ENCODE measurements at regions not wholly inside any gene's neighbourhood (a gene's known extent, or its start where the extent isn't known, plus 50 kb on each side); places are given as distances from the start of the nearest gene placed in this dataset.

GRCh38 chr18:8458546-8459215, 150.6 kb upstream of the RAB12 start:
- no peak overlapping the region for H3K4me3 ChIP-seq (ENCODE audit: low read depth, low read length)
- DNase-seq (ENCODE audit: low read depth): no peak
- TF ChIP-seq POLR2A (IDR thresholded peaks at IDR 0.05; ENCODE audit: extremely low read depth, insufficient read length) (no peak), CTCF (IDR thresholded peaks at IDR 0.05; ENCODE audit: low read depth, low read length) (no peak)

DNA sequence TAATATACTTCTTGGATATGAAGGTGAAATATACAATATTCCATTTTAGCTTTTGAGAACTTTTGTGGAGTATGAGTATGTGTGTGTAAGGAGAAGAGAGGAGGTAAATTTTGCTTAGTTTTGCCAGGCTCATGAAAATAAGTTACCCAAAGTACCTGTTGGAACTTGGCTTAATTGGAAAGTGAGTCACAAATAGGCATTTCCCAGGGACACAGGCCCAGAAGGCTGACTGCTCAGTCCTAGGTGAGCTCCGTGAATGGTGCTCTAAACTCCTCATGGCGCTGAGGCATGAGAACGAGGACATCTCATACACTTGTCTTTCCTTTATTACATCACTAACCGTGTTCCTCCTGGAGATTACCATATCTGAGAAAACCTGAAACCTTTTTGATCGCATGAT, 148.5 kb upstream of the RAB12 start:
- no peak overlapping the region for H3K4me3 ChIP-seq (ENCODE audit: low read depth, low read length)
- TF ChIP-seq, protein P1, sequence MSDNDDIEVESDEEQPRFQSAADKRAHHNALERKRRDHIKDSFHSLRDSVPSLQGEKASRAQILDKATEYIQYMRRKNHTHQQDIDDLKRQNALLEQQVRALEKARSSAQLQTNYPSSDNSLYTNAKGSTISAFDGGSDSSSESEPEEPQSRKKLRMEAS (IDR thresholded peaks at IDR 0.05; ENCODE audit: low read depth, low read length): no peak
- TF ChIP-seq CTCF (IDR thresholded peaks at IDR 0.05; ENCODE audit: low read depth, low read length): no peak
- TF ChIP-seq POLR2A (IDR thresholded peaks at IDR 0.05; ENCODE audit: extremely low read depth, insufficient read length): no peak
- TF ChIP-seq MYC (IDR thresholded peaks at IDR 0.05; ENCODE audit: low read depth, low read length): no peak
- no peak for DNase-seq (ENCODE audit: low read depth)

- TF ChIP-seq, protein P1 (IDR thresholded peaks at IDR 0.05; ENCODE audit: low read depth, low read length): no peak
- TF ChIP-seq CTCF (IDR thresholded peaks at IDR 0.05; ENCODE audit: low read depth, low read length) (no peak), POLR2A (IDR thresholded peaks at IDR 0.05; ENCODE audit: extremely low read depth, insufficient read length) (no peak), MYC (IDR thresholded peaks at IDR 0.05; ENCODE audit: low read depth, low read length) (no peak)
Observed at GRCh38 chr18:8461544-8461943, 147.7 kb upstream of the RAB12 start.

DNA sequence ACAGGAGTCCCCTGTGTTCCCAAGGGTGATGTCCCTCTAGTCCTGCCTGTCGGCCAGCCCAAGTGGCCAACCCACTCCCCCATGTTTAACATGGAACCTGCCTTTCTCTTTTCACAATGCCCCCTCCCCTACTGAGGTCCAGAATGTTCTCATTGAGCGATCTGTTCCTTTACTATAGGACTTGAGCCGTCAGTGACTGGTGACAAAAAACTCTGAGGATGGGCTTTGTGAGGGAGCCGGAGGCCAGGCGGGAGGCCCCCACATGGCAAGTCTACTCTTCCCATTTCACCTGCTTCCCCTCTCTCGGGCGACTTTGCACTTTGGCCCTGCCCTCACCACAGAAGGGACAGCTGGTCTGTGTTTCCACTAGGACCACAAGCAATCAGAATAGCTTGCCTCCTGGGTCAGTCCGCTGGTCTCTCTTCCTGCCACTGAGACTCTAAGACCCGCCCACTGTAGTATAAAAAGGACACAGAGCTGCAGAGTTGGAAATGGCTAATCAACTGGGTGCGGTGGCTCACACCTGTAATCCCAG, 146.5 kb upstream of the RAB12 start:
- TF ChIP-seq MYC (IDR thresholded peaks at IDR 0.05; ENCODE audit: low read depth, low read length) (no peak), POLR2A (IDR thresholded peaks at IDR 0.05; ENCODE audit: extremely low read depth, insufficient read length) (no peak)
- TF ChIP-seq, protein P1 (IDR thresholded peaks at IDR 0.05; ENCODE audit: low read depth, low read length): no peak
- DNase-seq (ENCODE audit: low read depth): no peak
- no peak overlapping the region for H3K4me3 ChIP-seq (ENCODE audit: low read depth, low read length)

More at GRCh38 chr18:8461544-8461943, 147.7 kb upstream of the RAB12 start:
- no peak for DNase-seq (ENCODE audit: low read depth)
- no peak overlapping the region for H3K4me3 ChIP-seq (ENCODE audit: low read depth, low read length)

- no peak for DNase-seq (ENCODE audit: low read depth)
- TF ChIP-seq CTCF (IDR thresholded peaks at IDR 0.05; ENCODE audit: low read depth, low read length) (no peak), MYC (IDR thresholded peaks at IDR 0.05; ENCODE audit: low read depth, low read length) (no peak), POLR2A (IDR thresholded peaks at IDR 0.05; ENCODE audit: extremely low read depth, insufficient read length) (no peak)
- TF ChIP-seq, protein P1 (IDR thresholded peaks at IDR 0.05; ENCODE audit: low read depth, low read length): no peak
- H3K4me3 ChIP-seq (ENCODE audit: low read depth, low read length): no peak overlapping the region
Observed at GRCh38 chr18:8463791-8464190, 145.4 kb upstream of the RAB12 start.

DNA sequence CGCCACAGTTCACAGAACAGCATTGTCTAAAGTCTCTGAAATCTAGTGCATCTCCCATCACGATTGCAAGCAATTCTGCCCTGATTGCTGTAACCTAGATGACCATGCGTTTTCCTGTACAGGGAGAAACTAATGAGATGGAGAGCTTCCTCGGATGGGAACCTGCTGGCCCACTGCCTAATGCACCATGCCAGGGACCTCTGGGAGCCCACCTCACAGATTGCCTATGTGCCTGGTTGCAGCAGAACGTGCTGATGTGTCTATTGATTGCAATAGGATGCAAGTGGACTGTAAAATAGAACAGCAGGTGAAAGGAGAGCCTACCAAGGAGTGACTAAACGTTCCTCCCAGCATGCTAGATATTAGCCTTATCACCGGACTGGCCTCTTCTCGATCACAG, 141.0 kb upstream of the RAB12 start:
- DNase-seq (ENCODE audit: low read depth): no peak
- TF ChIP-seq, protein P1 (IDR thresholded peaks at IDR 0.05; ENCODE audit: low read depth, low read length): no peak
- no peak for TF ChIP-seq MYC (IDR thresholded peaks at IDR 0.05; ENCODE audit: low read depth, low read length)
- no peak for TF ChIP-seq POLR2A (IDR thresholded peaks at IDR 0.05; ENCODE audit: extremely low read depth, insufficient read length)
- no peak for TF ChIP-seq CTCF (IDR thresholded peaks at IDR 0.05; ENCODE audit: low read depth, low read length)

More for the DNA sequence above, 141.0 kb upstream of the RAB12 start:
- no peak overlapping the region for H3K4me3 ChIP-seq (ENCODE audit: low read depth, low read length)
